ENCODE measurements at regions not wholly inside any gene's neighbourhood (a gene's known extent, or its start where the extent isn't known, plus 50 kb on each side); places are given as distances from the start of the nearest gene placed in this dataset.

DNA sequence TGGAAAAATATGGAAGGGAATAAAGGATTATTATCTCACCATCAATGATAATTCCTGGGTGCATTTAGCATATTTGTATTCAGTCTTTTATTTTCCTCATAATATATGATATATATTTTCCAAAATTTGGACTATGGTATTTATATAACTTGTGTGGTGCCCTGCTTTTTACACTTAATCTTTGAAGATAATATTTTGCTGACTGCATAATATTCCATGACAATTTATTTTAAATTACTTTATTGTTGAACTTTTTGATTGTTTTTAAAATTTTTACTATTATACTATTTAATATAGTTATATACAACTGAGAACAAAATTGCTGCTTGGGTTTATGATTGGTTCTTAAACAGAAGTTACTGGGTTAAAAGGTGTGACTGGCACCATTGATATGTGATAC lies 212.3 kb downstream of the TTC6 start:
- H3K9me3 Mint-ChIP-seq (ENCODE audit: unreplicated experiment) = no peaks in the 10 kb centered on the region
- no peak overlapping the region for H2AFZ ChIP-seq (ENCODE audit: low read depth, low read length)
- H3K4me1 Mint-ChIP-seq (ENCODE audit: low read depth, unreplicated experiment) = no peaks in the 10 kb centered on the region
- no peaks in the 10 kb centered on the region for H3K4me1 ChIP-seq (ENCODE audit: insufficient read depth, low read length)
- no peak for FAIRE-seq
- TF ChIP-seq, protein P1, sequence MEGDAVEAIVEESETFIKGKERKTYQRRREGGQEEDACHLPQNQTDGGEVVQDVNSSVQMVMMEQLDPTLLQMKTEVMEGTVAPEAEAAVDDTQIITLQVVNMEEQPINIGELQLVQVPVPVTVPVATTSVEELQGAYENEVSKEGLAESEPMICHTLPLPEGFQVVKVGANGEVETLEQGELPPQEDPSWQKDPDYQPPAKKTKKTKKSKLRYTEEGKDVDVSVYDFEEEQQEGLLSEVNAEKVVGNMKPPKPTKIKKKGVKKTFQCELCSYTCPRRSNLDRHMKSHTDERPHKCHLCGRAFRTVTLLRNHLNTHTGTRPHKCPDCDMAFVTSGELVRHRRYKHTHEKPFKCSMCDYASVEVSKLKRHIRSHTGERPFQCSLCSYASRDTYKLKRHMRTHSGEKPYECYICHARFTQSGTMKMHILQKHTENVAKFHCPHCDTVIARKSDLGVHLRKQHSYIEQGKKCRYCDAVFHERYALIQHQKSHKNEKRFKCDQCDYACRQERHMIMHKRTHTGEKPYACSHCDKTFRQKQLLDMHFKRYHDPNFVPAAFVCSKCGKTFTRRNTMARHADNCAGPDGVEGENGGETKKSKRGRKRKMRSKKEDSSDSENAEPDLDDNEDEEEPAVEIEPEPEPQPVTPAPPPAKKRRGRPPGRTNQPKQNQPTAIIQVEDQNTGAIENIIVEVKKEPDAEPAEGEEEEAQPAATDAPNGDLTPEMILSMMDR (IDR thresholded peaks at IDR 0.05; ENCODE audit: insufficient read depth, low read depth, low read length) = no peak
- no peak for TF ChIP-seq EZH2 (IDR thresholded peaks at IDR 0.05; ENCODE audit: insufficient read depth, low read length)
- H3K27ac Mint-ChIP-seq (ENCODE audit: unreplicated experiment) = no peak overlapping the region
- H3K9me3 ChIP-seq (ENCODE audit: insufficient read depth, low read depth, low read length) = no peaks in the 10 kb centered on the region
- no peak overlapping the region for H3K27ac ChIP-seq (ENCODE audit: low read depth, low read length)
- no peaks in the 10 kb centered on the region for H3K27me3 ChIP-seq (ENCODE audit: insufficient read depth, low read length)
- no peak overlapping the region for H3K4me2 ChIP-seq (ENCODE audit: low read length)
- H3K4me3 Mint-ChIP-seq (ENCODE audit: unreplicated experiment) = no peak overlapping the region
- H3K79me2 ChIP-seq (ENCODE audit: insufficient read depth, low read length) = no peaks in the 10 kb centered on the region
- H4K20me1 ChIP-seq (ENCODE audit: insufficient read depth, low read length) = no peaks in the 10 kb centered on the region
- no peaks in the 10 kb centered on the region for H3K36me3 ChIP-seq (ENCODE audit: insufficient read depth, low read length)
- no peak for DNase-seq (ENCODE audit: low read depth)
- H3K36me3 Mint-ChIP-seq (ENCODE audit: low read depth, unreplicated experiment) = no peaks in the 10 kb centered on the region
- no peak overlapping the region for H3K4me3 ChIP-seq (ENCODE audit: insufficient read depth, low read depth, low read length)
- H3K9ac ChIP-seq (ENCODE audit: low read length) = no peak overlapping the region
- peaks cover 4% of the 10 kb centered on the region for H3K27me3 Mint-ChIP-seq (ENCODE audit: low read depth, unreplicated experiment)

DNA sequence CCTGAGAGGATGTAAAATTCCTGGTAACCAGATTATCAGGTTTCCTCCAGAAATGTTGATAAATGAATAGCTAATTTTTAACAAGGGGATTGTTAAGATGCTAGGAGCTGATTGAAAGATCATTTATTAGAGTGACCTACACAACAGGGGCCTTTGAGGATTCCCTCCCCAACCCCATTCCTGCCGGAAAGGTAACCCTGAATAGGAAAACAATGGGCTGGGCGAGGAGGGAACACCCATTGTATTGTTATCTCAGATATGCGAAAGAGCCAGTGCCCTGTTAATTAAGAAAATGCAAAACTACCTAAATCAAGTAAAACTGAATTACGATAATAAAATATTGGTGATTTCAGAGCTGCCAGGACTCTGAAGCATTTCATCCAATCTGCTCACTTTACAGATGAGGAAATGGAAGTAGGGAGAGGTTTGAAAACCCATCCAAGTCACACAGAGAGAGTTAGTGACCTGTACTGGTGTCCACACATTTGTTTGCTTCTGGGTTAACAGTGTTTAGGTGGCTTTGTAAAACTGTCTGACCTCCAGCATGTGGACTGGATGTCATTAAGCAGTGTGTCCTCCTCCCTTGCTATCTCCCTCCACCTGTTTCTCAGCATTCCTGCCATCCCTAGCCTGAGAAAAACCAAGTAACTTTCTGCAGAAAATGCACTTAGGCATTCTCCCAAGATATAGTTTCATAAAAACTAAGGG lies 214.8 kb downstream of the TTC6 start:
- Histone ChIP-seq H3K4me3 (ENCODE audit: insufficient read depth, low read depth, low read length) (no peak overlapping the region), H3K27me3 (ENCODE audit: insufficient read depth, low read length) (no peaks in the 10 kb centered on the region), H3K9ac (ENCODE audit: low read length) (no peak overlapping the region), H3K4me2 (ENCODE audit: low read length) (no peak overlapping the region), H3K36me3 (ENCODE audit: insufficient read depth, low read length) (no peaks in the 10 kb centered on the region), H3K27ac (ENCODE audit: low read depth, low read length) (no peak overlapping the region), H3K4me1 (ENCODE audit: insufficient read depth, low read length) (no peaks in the 10 kb centered on the region), H3K79me2 (ENCODE audit: insufficient read depth, low read length) (no peaks in the 10 kb centered on the region), H3K9me3 (ENCODE audit: insufficient read depth, low read depth, low read length) (no peaks in the 10 kb centered on the region), H4K20me1 (ENCODE audit: insufficient read depth, low read length) (no peaks in the 10 kb centered on the region), H2AFZ (ENCODE audit: low read depth, low read length) (no peak overlapping the region)
- no peaks in the 10 kb centered on the region for H3K36me3 Mint-ChIP-seq (ENCODE audit: low read depth, unreplicated experiment)
- DNase-seq (ENCODE audit: low read depth) = no peak
- H3K4me3 Mint-ChIP-seq (ENCODE audit: unreplicated experiment) = no peak overlapping the region
- TF ChIP-seq, protein P1 (IDR thresholded peaks at IDR 0.05; ENCODE audit: insufficient read depth, low read depth, low read length) = no peak
- TF ChIP-seq EZH2 (IDR thresholded peaks at IDR 0.05; ENCODE audit: insufficient read depth, low read length) = no peak
- no peak overlapping the region for H3K27ac Mint-ChIP-seq (ENCODE audit: unreplicated experiment)
- FAIRE-seq = no peak
- no peaks in the 10 kb centered on the region for H3K27me3 Mint-ChIP-seq (ENCODE audit: low read depth, unreplicated experiment)
- no peaks in the 10 kb centered on the region for H3K9me3 Mint-ChIP-seq (ENCODE audit: unreplicated experiment)
- H3K4me1 Mint-ChIP-seq (ENCODE audit: low read depth, unreplicated experiment) = no peaks in the 10 kb centered on the region

DNA sequence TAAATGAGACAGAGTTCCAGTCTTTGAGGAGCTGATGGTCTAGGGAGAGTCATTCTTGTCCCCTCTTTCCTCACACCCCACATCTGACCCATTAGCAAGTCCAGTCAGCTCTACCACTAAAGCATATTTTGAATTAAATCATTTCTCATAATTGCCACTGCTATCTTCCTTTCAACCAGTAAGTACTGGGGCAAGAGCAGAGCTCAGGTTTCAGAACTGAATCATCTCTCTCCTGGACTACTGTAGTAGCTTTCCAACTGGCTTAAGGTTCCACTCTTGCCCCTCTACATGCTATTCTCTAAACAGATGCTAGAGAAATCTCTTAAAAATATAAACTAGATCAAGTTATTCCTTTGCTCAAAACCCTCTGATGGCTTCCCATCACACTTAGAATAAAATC lies 218.3 kb downstream of the TTC6 start:
- Mint-ChIP-seq H3K36me3 (ENCODE audit: low read depth, unreplicated experiment) (no peaks in the 10 kb centered on the region), H3K27me3 (ENCODE audit: low read depth, unreplicated experiment) (no peaks in the 10 kb centered on the region), H3K27ac (ENCODE audit: unreplicated experiment) (no peak overlapping the region), H3K4me1 (ENCODE audit: low read depth, unreplicated experiment) (peaks cover 4% of the 10 kb centered on the region), H3K4me3 (ENCODE audit: unreplicated experiment) (no peak overlapping the region), H3K9me3 (ENCODE audit: unreplicated experiment) (no peaks in the 10 kb centered on the region)
- H3K36me3 ChIP-seq (ENCODE audit: insufficient read depth, low read length) = no peaks in the 10 kb centered on the region
- FAIRE-seq (no peak), DNase-seq (ENCODE audit: low read depth) (peak; percentile 2)
- no peaks in the 10 kb centered on the region for H3K9me3 ChIP-seq (ENCODE audit: insufficient read depth, low read depth, low read length)
- no peaks in the 10 kb centered on the region for H3K27me3 ChIP-seq (ENCODE audit: insufficient read depth, low read length)
- H4K20me1 ChIP-seq (ENCODE audit: insufficient read depth, low read length) = no peaks in the 10 kb centered on the region
- H3K9ac ChIP-seq (ENCODE audit: low read length) = no peak overlapping the region
- H3K4me3 ChIP-seq (ENCODE audit: insufficient read depth, low read depth, low read length) = no peak overlapping the region
- no peak overlapping the region for H3K27ac ChIP-seq (ENCODE audit: low read depth, low read length)
- no peak overlapping the region for H2AFZ ChIP-seq (ENCODE audit: low read depth, low read length)
- H3K4me2 ChIP-seq (ENCODE audit: low read length) = no peak overlapping the region
- no peaks in the 10 kb centered on the region for H3K79me2 ChIP-seq (ENCODE audit: insufficient read depth, low read length)
- TF ChIP-seq, protein P1 (IDR thresholded peaks at IDR 0.05; ENCODE audit: insufficient read depth, low read depth, low read length) = no peak
- no peak for TF ChIP-seq EZH2 (IDR thresholded peaks at IDR 0.05; ENCODE audit: insufficient read depth, low read length)
- H3K4me1 ChIP-seq (ENCODE audit: insufficient read depth, low read length) = peaks cover 2% of the 10 kb centered on the region

Measured in astrocyte (in vitro differentiated cells and primary cell).